ENCODE measurements at regions not wholly inside any gene's neighbourhood (a gene's known extent, or its start where the extent isn't known, plus 50 kb on each side); places are given as distances from the start of the nearest gene placed in this dataset.

GRCh38 chr16:10312784-10313724 is 72.8 kb upstream of the ATF7IP2 start:
- DNase-seq (ENCODE audit: low read depth) = no peak

GRCh38 chr16:10314317-10314716 is 71.5 kb upstream of the ATF7IP2 start:
- no peak for DNase-seq (ENCODE audit: low read depth)

- peak; percentile 33 for DNase-seq (ENCODE audit: low read depth)
These were observed 71.0 kb upstream of the ATF7IP2 start for GRCh38 chr16:10314811-10315210.

GRCh38 chr16:10317425-10318001 is 68.3 kb upstream of the ATF7IP2 start:
- no peak for DNase-seq (ENCODE audit: low read depth)

- DNase-seq (ENCODE audit: low read depth) = no peak
These were observed 66.9 kb upstream of the ATF7IP2 start for GRCh38 chr16:10318798-10319500.

GRCh38 chr16:10321407-10322387 is 64.2 kb upstream of the ATF7IP2 start:
- no peak for DNase-seq (ENCODE audit: low read depth)

GRCh38 chr16:10322723-10323527 is 62.9 kb upstream of the ATF7IP2 start:
- DNase-seq (ENCODE audit: low read depth) = no peak

- no peak for DNase-seq (ENCODE audit: low read depth)
These were observed 62.4 kb upstream of the ATF7IP2 start for GRCh38 chr16:10323528-10323869.

- DNase-seq (ENCODE audit: low read depth) = no peak
These were observed 61.7 kb upstream of the ATF7IP2 start for GRCh38 chr16:10324210-10324609.

- peak; percentile 66 for DNase-seq (ENCODE audit: low read depth)
These were observed 59.9 kb upstream of the ATF7IP2 start for GRCh38 chr16:10325783-10326543.

- DNase-seq (ENCODE audit: low read depth) = no peak
These were observed 59.2 kb upstream of the ATF7IP2 start for GRCh38 chr16:10326647-10327046.

GRCh38 chr16:10328291-10328690 is 57.6 kb upstream of the ATF7IP2 start:
- peak; percentile 84 for DNase-seq (ENCODE audit: low read depth)

- DNase-seq (ENCODE audit: low read depth) = no peak
These were observed 53.6 kb upstream of the ATF7IP2 start for GRCh38 chr16:10332241-10332640.

- no peak for DNase-seq (ENCODE audit: low read depth)
These were observed 53.1 kb upstream of the ATF7IP2 start for GRCh38 chr16:10332775-10333174.

GRCh38 chr16:10333321-10334032 is 52.4 kb upstream of the ATF7IP2 start:
- no peak for DNase-seq (ENCODE audit: low read depth)

GRCh38 chr16:10335681-10336080 is 50.2 kb upstream of the ATF7IP2 start:
- no peak for DNase-seq (ENCODE audit: low read depth)

Measured in RPMI7951 (cell line).